GM19372 (cell line): ENCODE measurements at regions not wholly inside any gene's neighbourhood (a gene's known extent, or its start where the extent isn't known, plus 50 kb on each side); places are given as distances from the start of the nearest gene placed in this dataset.

Source experiments
- ATAC-seq: cut with Tn5 transposase; IDR thresholded peaks from one replicate; pipeline ENCODE4 v1.9.1; 2021; ENCODE audit warnings: mild to moderate bottlenecking, low read depth, moderate library complexity; ENCODE audit not compliant: unreplicated experiment

DNA sequence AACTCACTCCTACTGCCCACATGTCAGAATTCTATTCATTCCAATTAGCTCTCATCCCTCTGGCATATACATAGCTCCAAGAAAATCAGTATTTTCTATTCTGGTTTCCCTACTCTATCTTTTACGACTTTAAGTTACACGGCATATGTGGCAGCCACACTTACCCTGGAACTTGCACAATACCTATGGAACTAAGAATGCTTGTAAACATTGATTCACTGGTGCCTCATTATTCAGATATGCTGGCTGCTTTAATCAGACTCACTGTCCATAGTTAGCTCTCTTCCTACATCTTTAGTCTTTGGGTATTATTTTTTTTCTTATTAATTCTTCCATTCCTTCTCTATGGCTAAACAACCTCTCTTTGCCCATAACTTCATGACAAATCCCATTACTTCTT, 1519.9 kb upstream of the ACVR2A start:
- ATAC-seq: no peak

GRCh38 chr2:146323564-146323963, 1521.3 kb upstream of the ACVR2A start:
- no peak for ATAC-seq

DNA sequence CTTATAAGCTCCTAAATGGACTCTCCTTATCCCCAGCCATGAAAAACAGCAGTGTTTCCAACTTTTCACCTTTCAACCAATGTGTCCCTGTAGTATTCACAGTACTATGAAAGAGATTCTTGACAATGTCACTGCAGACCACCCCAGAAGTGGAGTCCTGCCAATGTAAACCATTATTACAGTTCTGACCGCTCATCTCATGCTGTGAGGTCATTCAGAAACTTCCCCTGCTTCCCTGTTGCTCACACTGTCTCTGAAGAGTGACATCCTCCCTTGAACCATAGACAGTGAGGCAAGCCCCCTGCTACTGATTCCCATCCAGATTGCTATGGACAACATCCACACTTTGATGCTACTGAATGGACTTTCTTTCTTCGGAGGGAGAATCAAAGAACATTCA, 1523.7 kb upstream of the ACVR2A start:
- ATAC-seq: no peak

GRCh38 chr2:146317959-146318358, 1526.9 kb upstream of the ACVR2A start:
- no peak for ATAC-seq

GRCh38 chr2:146312899-146313298, 1531.9 kb upstream of the ACVR2A start:
- ATAC-seq: no peak

GRCh38 chr2:146305164-146305563, 1539.7 kb upstream of the ACVR2A start:
- ATAC-seq: no peak

DNA sequence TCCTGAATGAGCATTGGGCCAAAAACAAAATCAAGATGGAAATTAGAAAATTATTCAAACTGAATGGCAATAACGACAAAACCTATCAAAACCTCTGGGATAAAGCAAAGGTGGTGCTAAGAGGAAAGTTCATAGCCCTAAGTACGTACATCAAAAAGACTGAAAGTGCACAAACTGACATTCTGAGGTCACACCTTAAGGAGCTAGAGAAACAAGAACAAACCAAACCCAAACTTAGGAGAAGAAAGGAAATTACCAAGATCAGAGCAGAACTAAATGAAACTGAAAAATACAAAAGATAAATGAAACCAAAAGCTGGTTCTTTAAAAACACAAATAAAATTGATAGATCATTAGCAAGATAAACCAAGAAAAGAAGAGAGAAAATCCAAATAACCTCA, 1543.5 kb upstream of the ACVR2A start:
- ATAC-seq: no peak

GRCh38 chr2:146295080-146295670, 1549.7 kb upstream of the ACVR2A start:
- ATAC-seq: no peak

DNA sequence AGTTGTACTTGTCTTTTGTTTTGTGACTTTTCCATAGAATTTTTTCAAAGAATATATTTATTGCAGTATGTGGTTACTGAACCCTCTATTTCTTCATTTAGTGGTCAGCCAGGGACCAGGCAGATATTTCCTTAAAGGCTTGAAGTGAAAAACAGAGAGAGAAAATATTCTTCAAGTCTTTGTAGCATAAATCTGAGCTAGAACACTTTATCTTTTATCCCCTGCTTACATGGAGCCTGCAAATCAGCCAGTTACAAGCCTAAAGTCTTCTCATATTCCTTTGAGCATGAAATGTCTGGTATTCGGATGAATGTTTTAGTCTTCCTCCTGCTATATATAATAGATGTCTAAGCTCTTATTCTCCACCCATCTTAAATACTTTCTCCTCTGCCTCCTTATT, 1557.5 kb upstream of the ACVR2A start:
- ATAC-seq: no peak

DNA sequence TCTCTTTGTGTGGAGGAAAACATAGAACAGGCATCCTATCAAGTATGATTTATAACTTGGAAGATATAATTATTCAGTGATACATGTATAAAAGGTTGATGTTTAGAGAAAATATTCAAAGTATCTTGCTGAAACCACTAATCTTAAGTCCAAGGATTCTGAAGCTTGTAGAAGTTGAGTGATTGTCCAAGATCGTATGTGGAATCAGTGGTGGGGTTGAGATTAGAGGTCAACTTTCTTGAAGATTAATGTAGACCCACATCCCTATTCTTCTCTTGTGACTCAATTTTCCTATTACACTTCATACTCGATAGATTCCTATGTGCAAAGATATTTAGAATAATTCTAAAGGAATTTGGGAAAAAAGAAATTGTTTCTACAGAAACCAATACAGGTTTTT, 1565.9 kb upstream of the ACVR2A start:
- no peak for ATAC-seq

DNA sequence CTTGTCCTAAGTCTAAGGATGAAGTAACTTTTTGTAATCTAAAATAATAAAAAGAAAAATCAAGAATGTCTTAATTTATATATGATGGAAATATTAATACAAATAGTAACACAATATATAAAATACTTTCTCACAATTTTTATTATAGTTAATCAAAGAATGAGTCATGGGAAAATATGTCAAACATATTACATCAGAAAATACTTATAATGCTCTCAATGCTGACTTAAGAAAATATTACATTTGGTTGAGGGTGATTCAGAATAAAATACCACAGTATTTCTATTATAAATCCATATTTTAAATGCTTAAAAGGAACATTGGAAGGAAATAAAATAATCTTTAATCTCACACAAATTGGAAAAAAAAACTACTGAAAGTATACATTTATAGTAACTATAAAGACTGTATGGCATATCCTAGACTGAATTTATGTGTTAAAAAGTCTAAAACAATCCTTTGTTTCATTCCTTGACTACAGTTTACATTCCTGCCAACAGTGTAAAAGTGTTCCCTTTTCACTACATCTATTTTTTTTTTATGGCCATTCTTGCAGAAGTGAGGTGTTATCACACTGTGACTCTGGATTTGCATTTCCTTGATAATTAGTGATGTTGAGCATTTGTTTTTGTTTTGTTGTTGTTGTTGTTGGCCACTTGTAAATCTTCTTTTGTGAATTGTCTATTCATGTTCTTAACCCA, 1573.5 kb upstream of the ACVR2A start:
- no peak for ATAC-seq

DNA sequence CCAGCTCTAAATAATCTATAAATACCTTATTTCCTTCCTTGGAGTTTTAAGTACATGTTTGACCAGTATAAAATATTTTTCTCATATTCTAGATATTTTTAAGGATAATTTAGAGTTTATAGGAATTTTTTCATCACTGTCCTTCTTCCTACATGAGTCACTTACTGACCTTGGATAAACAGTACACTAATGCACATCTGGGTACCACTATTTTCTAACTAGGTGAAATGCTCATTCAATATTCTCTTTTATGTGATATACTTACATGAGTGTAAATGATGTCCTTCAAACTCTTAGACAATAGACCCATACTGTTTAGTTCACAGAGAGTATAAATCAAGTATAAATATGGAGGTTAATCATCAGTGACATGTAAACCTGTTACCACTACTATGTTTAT, 1574.2 kb upstream of the ACVR2A start:
- no peak for ATAC-seq

- ATAC-seq: no peak
Observed at GRCh38 chr2:146267093-146267492, 1577.7 kb upstream of the ACVR2A start.

- no peak for ATAC-seq
Observed at GRCh38 chr2:146265656-146266055, 1579.2 kb upstream of the ACVR2A start.

GRCh38 chr2:146262606-146263005, 1582.2 kb upstream of the ACVR2A start:
- ATAC-seq: no peak

DNA sequence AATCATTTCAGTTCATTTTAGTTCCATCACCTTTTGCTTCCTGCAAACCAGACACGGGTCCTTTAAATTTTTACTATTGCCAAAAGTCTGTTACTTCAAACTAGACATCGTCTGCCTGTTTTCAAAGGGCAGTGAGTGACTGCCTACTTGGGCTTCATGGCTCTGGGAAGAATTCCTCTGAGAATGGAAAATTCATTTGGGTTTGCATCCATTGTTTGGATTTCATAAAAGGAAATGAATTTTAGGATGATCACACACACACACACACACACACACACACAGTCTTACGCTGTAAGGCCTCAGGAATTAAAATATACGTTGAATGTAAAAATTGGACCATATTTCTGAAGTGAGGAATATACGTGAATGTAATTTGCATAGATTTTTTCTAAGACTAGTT, 1584.3 kb upstream of the ACVR2A start:
- no peak for ATAC-seq

DNA sequence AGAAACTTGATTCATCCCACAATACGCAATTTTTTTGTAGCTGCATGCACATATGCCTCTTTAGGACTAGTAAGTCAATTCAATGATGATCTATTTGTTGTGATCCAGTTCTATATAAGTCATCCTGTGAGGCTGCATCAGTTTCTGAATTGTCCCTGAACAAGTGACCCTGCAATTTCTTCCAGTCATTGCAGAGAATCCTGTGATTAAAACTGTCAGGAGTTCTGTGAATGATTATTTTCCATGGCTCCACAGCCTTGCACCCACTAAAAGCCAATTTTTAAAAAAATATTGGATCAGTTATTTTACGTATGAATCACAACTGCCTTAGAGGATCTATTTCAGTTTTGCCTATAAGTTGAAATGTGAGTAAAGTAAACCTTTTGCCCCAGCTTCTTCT, 1585.0 kb upstream of the ACVR2A start:
- no peak for ATAC-seq

DNA sequence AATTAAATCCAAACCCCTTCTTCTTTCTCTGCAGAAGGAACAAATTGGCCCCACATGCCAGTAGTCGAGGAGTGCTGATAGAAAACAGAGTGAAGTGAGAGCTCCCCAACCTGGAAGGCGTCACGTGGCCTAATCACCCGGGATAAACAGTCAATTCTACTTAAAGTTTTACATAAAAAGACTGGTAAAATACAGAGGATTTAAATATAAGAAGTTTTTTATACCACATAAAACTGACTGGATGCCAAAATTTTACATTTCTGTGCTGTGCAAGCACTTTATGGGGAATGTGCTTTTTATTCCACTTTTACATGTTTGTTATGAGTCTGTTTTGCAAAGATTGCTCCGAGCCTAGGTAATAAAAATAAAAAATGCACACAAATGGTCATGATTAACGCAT, 1586.8 kb upstream of the ACVR2A start:
- no peak for ATAC-seq

DNA sequence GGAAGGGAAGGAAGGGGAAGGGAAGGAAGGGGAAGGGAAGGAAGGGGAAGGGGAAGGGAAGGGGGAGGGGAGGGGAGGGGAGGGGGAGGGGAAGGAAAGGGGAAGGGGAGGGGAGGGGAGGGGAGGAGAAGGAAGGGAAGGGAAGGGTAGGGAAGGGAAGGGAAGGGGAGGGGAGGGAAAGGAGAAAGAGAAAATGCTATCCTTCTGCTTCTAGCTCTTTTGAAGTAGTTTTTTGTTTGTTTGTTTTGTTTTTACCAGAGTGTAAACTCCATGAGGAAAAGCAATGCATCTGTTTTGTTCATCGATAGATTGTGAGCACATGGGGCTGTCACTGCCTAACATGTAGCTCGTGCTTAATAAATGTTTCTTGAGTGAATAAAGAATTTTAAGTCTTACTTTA, 1592.7 kb upstream of the ACVR2A start:
- ATAC-seq: no peak

- no peak for ATAC-seq
Observed at GRCh38 chr2:146251328-146251727, 1593.5 kb upstream of the ACVR2A start.

- ATAC-seq: no peak
Observed at GRCh38 chr2:146246736-146247523, 1597.9 kb upstream of the ACVR2A start.
